K562 (cell line): ENCODE measurements at regions not wholly inside any gene's neighbourhood (a gene's known extent, or its start where the extent isn't known, plus 50 kb on each side); places are given as distances from the start of the nearest gene placed in this dataset.

Experiments
- BACH1 ChIP-seq: fragments of 200-800 bp; sonication (Bioruptor generic); IDR thresholded peaks from 2 replicates; pipeline ENCODE4 v1.6.1; 2016; ENCODE audit warnings: missing genetic modification characterization, missing compliant biosample characterization
- MIER1 ChIP-seq: fragments of 450-650 bp; IDR thresholded peaks from 2 replicates; pipeline ENCODE4 v1.6.1; 2016; ENCODE audit warnings: antibody characterized with exemption, mild to moderate bottlenecking, low read depth
- MTA3 ChIP-seq: fragments of 450-650 bp; formaldehyde crosslinking; IDR thresholded peaks from 2 replicates; pipeline ENCODE4 v1.6.1; 2017; ENCODE audit warnings: mild to moderate bottlenecking, borderline replicate concordance
- ZC3H11A ChIP-seq: IDR thresholded peaks from 2 replicates; pipeline ENCODE4 v1.6.1; 2012; ENCODE audit warnings: low read depth, low read length, improper control_type of control experiment
- ZNF445 ChIP-seq: fragments of 250-450 bp; sonication (Bioruptor Pico); IDR thresholded peaks from 2 replicates; pipeline ENCODE4 v1.4.0; 2020; ENCODE audit warnings: low read depth, mild to moderate bottlenecking, moderate library complexity
- ZNF695 ChIP-seq: fragments of 450-650 bp; formaldehyde crosslinking; IDR thresholded peaks from 2 replicates; pipeline ENCODE4 v1.4.0; 2020; ENCODE audit warnings: mild to moderate bottlenecking, moderate library complexity

DNA sequence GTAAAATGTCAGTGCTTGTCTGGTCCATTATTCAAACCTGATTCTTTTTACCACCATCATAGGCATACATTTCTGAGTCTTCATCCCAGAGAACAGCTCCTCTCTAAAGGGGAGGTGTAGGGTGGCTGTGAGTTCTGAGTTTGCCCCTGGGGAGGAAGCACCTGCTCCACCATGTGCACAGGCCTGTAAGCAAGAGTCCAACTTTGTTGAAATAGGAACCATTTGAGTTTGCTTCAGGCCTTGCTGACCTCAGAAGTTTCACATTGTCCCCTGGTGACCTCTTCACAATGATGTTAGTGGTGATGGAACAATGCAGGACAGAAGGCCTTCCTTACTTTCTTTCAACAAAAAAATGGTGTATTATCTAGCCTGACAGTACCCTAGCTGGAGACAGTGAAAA lies 54.6 kb upstream of the TOP3B start:
- no peak for TF ChIP-seq ZC3H11A
- TF ChIP-seq ZNF445 (CRISPR knock-in tag) = no peak
- TF ChIP-seq BACH1 = no peak
- TF ChIP-seq MIER1 = no peak
- TF ChIP-seq MTA3 = no peak
- TF ChIP-seq ZNF695 (CRISPR knock-in tag) = no peak
